Keratinocyte (primary cell): ENCODE measurements at regions not wholly inside any gene's neighbourhood (a gene's known extent, or its start where the extent isn't known, plus 50 kb on each side); places are given as distances from the start of the nearest gene placed in this dataset.

Experiments
- DNase-seq: peaks from one replicate; pipeline ENCODE4 v3.0.0-alpha.2; 2011; ENCODE audit warnings: low read depth, missing footprints, low spot score
- FAIRE-seq: peaks from 2 replicates; lab custom pipeline; 2011; peaks lifted over from hg19 to GRCh38; lab: Jason Lieb, UNC
- H2AFZ ChIP-seq: 2 replicates; pipeline ENCODE4 v1.6.0; 2012; ENCODE audit warnings: low read length, control low read depth, inconsistent platforms; ENCODE audit not compliant: control insufficient read depth
- H3K27ac ChIP-seq: 2 replicates; pipeline ENCODE4 v1.5.1; 2011; ENCODE audit warnings: low read length; ENCODE audit not compliant: control insufficient read depth, insufficient read depth
- H3K27me3 ChIP-seq: 3 replicates; pipeline ENCODE4 v1.6.0; 2011; ENCODE audit warnings: low read length; ENCODE audit not compliant: control insufficient read depth, insufficient read depth; ENCODE audit errors: extremely low read depth
- H3K36me3 ChIP-seq, 2 experiments: 2 replicates in 1 of 2; 3 replicates in 1 of 2; pipeline ENCODE4 v1.5.1; 2011; ENCODE audit warnings: low read length in 2 of 2, mild to moderate bottlenecking in 1 of 2; ENCODE audit not compliant: control insufficient read depth in 2 of 2, insufficient read depth in 2 of 2; ENCODE audit errors: extremely low read depth in 1 of 2
- H3K4me1 ChIP-seq: 3 replicates; pipeline ENCODE4 v1.5.1; 2011; ENCODE audit warnings: low read length; ENCODE audit not compliant: control insufficient read depth, insufficient read depth; ENCODE audit errors: extremely low read depth
- H3K4me2 ChIP-seq: 3 replicates; pipeline ENCODE4 v1.6.0; 2011; ENCODE audit warnings: low read depth, low read length; ENCODE audit not compliant: control insufficient read depth, insufficient read depth; ENCODE audit errors: extremely low read depth
- H3K4me3 ChIP-seq, 3 experiments: fragments of 200-600 bp in 1 of 3; sonication (generic) in 1 of 3; 2 replicates in 2 of 3; 3 replicates in 1 of 3; pipeline ENCODE4 v1.5.1; 2011 to 2016; ENCODE audit warnings: low read length in 3 of 3, mild to moderate bottlenecking in 3 of 3, control low read depth in 2 of 3, inconsistent platforms in 1 of 3, low read depth in 1 of 3, mixed read lengths in 1 of 3, mixed run types in 1 of 3, moderate library complexity in 1 of 3; ENCODE audit not compliant: control insufficient read depth in 2 of 3, insufficient read depth in 2 of 3; ENCODE audit errors: extremely low read depth in 1 of 3
- H3K79me2 ChIP-seq: 2 replicates; pipeline ENCODE4 v1.6.0; 2012; ENCODE audit warnings: low read length; ENCODE audit not compliant: control insufficient read depth, insufficient read depth
- H3K9ac ChIP-seq: 3 replicates; pipeline ENCODE4 v1.6.0; 2011; ENCODE audit warnings: low read length; ENCODE audit not compliant: control insufficient read depth, insufficient read depth; ENCODE audit errors: extremely low read depth
- H3K9me1 ChIP-seq: 3 replicates; pipeline ENCODE4 v1.6.0; 2011; ENCODE audit warnings: low read length; ENCODE audit not compliant: control insufficient read depth, insufficient read depth; ENCODE audit errors: extremely low read depth
- H3K9me3 ChIP-seq: 2 replicates; pipeline ENCODE4 v1.5.1; 2012; ENCODE audit warnings: low read depth, low read length; ENCODE audit not compliant: control insufficient read depth
- H4K20me1 ChIP-seq: 3 replicates; pipeline ENCODE4 v1.6.0; 2011; ENCODE audit warnings: low read length; ENCODE audit not compliant: control insufficient read depth, insufficient read depth; ENCODE audit errors: extremely low read depth
- CTCF ChIP-seq, 3 experiments: IDR thresholded peaks in 1 of 3; conservative IDR thresholded peaks in 1 of 3; optimal IDR thresholded peaks in 1 of 3; 2 replicates in 2 of 3; 3 replicates in 1 of 3; pipeline versions ENCODE3 to v1.5.1; 2011; ENCODE audit warnings: low read length in 3 of 3, mild to moderate bottlenecking in 3 of 3, moderate library complexity in 2 of 3, control low read depth in 1 of 3, inconsistent platforms in 1 of 3; ENCODE audit not compliant: insufficient read depth in 2 of 3; ENCODE audit errors: extremely low read depth in 1 of 3
- EZH2 ChIP-seq: IDR thresholded peaks from one replicate; pipeline ENCODE4 v1.6.1; 2012; ENCODE audit warnings: inconsistent platforms, mild to moderate bottlenecking, low read length, moderate library complexity
- dilution Hi-C: fragments of 300-500 bp; cut with MboI; formaldehyde crosslinking; loops from one replicate; pipeline ENCODE4 v1.7.0; 2020; ENCODE audit warnings: low sequenced_read_pairs; ENCODE audit not compliant: extremely low pct_ligation_motif_present

GRCh38 chr7:16021851-16022250 lies 335.4 kb upstream of the MEOX2 start:
- H3K9me3 ChIP-seq = no peaks in the 10 kb centered on the region
- no peaks in the 10 kb centered on the region for H3K79me2 ChIP-seq
- no peak overlapping the region for H3K27ac ChIP-seq
- DNase-seq = no peak
- H3K36me3 ChIP-seq = no peaks in the 10 kb centered on the region
- no peak for FAIRE-seq
- no peaks in the 10 kb centered on the region for H3K27me3 ChIP-seq
- H3K4me2 ChIP-seq = no peak overlapping the region
- no peak overlapping the region for H3K4me3 ChIP-seq
- H3K9me1 ChIP-seq = no peaks in the 10 kb centered on the region
- TF ChIP-seq EZH2 (no peak), CTCF (optimal IDR thresholded peaks at IDR 0.05 in 1 of 3, IDR thresholded peaks at IDR 0.05 in 1 of 3, conservative IDR thresholded peaks at IDR 0.05 in 1 of 3; ENCODE audit: extremely low read depth in 1 of 3, insufficient read depth in 2 of 3, low read length in 3 of 3) (no peak)
- H4K20me1 ChIP-seq = no peaks in the 10 kb centered on the region
- no peak overlapping the region for H2AFZ ChIP-seq
- dilution Hi-C loops = no loop called here
- no peak overlapping the region for H3K9ac ChIP-seq
- no peaks in the 10 kb centered on the region for H3K4me1 ChIP-seq

GRCh38 chr7:16015981-16016380 lies 329.5 kb upstream of the MEOX2 start:
- DNase-seq (no peak), FAIRE-seq (no peak)
- Histone ChIP-seq H3K27me3 (no peaks in the 10 kb centered on the region), H3K9me3 (no peaks in the 10 kb centered on the region), H3K79me2 (no peaks in the 10 kb centered on the region), H3K9me1 (no peaks in the 10 kb centered on the region), H3K36me3 (no peaks in the 10 kb centered on the region), H4K20me1 (no peaks in the 10 kb centered on the region), H3K4me1 (no peaks in the 10 kb centered on the region), H3K9ac (no peak overlapping the region), H2AFZ (no peak overlapping the region), H3K4me2 (no peak overlapping the region), H3K4me3 (no peak overlapping the region), H3K27ac (no peak overlapping the region)
- dilution Hi-C loops = no loop called here
- TF ChIP-seq CTCF (optimal IDR thresholded peaks at IDR 0.05 in 1 of 3, IDR thresholded peaks at IDR 0.05 in 1 of 3, conservative IDR thresholded peaks at IDR 0.05 in 1 of 3; ENCODE audit: extremely low read depth in 1 of 3, insufficient read depth in 2 of 3, low read length in 3 of 3) = no peak
- no peak for TF ChIP-seq EZH2
